SK-N-SH (cell line): ENCODE measurements at regions not wholly inside any gene's neighbourhood (a gene's known extent, or its start where the extent isn't known, plus 50 kb on each side); places are given as distances from the start of the nearest gene placed in this dataset.

Experiments
- CTCF ChIA-PET: fragments of 300-600, 350-600 bp; formaldehyde crosslinking; extraction: SDS; loops from one replicate; lab custom pipeline; 2021; lab: Yijun Ruan, JAX
- POLR2A ChIA-PET: fragments of 350-600 bp; sonication (Branson Sonifier 250); formaldehyde crosslinking; extraction: SDS; loops from one replicate; lab custom pipeline; 2020; ENCODE audit warnings: antibody characterized with exemption, inconsistent platforms; lab: Yijun Ruan, JAX
- DNase-seq: peaks from one replicate; pipeline ENCODE4 v3.0.0; 2012
- H2AFZ ChIP-seq: fragments of 200-600 bp; sonication (generic); 2 replicates; pipeline ENCODE4 v1.8.1; 2016; ENCODE audit warnings: antibody characterized with exemption, mild to moderate bottlenecking, low read depth
- H3F3A ChIP-seq: fragments of 200-600 bp; sonication (generic); replicated peaks from 2 replicates; pipeline ENCODE3; 2016; ENCODE audit warnings: antibody characterized with exemption, mild to moderate bottlenecking; ENCODE audit not compliant: insufficient read depth
- H3K27ac ChIP-seq, 2 experiments: fragments of 200-500 bp in 1 of 2; fragments of 200-600 bp in 1 of 2; sonication (Bioruptor generic) in 1 of 2; sonication (generic), shearing (Covaris generic) in 1 of 2; 2 replicates each; pipeline versions ENCODE4 v1.5.1 to v1.6.1; 2014 to 2016; ENCODE audit warnings: low read depth in 2 of 2, inconsistent platforms in 1 of 2, low read length in 1 of 2, mild to moderate bottlenecking in 1 of 2, mixed read lengths in 1 of 2
- H3K27me3 ChIP-seq: fragments of 200-600 bp; sonication (generic), shearing (Covaris generic); 2 replicates; pipeline ENCODE4 v1.6.1; 2016; ENCODE audit warnings: mixed run types; ENCODE audit not compliant: insufficient read depth
- H3K36me3 ChIP-seq, 2 experiments: fragments of 200-500 bp in 1 of 2; fragments of 200-600 bp in 1 of 2; sonication (Bioruptor generic) in 1 of 2; sonication (generic) in 1 of 2; replicated peaks in 1 of 2; 2 replicates each; pipeline versions ENCODE3 to v1.5.1; 2014 to 2016; ENCODE audit warnings: low read length in 1 of 2, mild to moderate bottlenecking in 1 of 2; ENCODE audit not compliant: insufficient read depth in 2 of 2, control insufficient read depth in 1 of 2
- H3K4me1 ChIP-seq, 2 experiments: fragments of 200-500 bp in 1 of 2; fragments of 200-600 bp in 1 of 2; sonication (Bioruptor generic) in 1 of 2; sonication (generic), shearing (Covaris generic) in 1 of 2; 2 replicates each; pipeline versions ENCODE4 v1.5.1 to v1.6.1; 2014 to 2016; ENCODE audit warnings: low read depth in 1 of 2, low read length in 1 of 2, mixed run types in 1 of 2; ENCODE audit not compliant: insufficient read depth in 2 of 2, control insufficient read depth in 1 of 2
- H3K4me2 ChIP-seq: fragments of 200-600 bp; sonication (generic), shearing (Covaris generic); 2 replicates; pipeline ENCODE4 v1.6.1; 2017; ENCODE audit warnings: mixed run types
- H3K4me3 ChIP-seq, 2 experiments: fragments of 200-500 bp in 1 of 2; fragments of 200-600 bp in 1 of 2; sonication (Bioruptor generic) in 1 of 2; sonication (generic), shearing (Covaris generic) in 1 of 2; 2 replicates each; pipeline versions ENCODE4 v1.5.1 to v1.8.1; 2014 to 2016; ENCODE audit warnings: low read depth in 2 of 2, inconsistent platforms in 1 of 2, low read length in 1 of 2, mild to moderate bottlenecking in 1 of 2, mixed read lengths in 1 of 2, moderate library complexity in 1 of 2
- H3K79me2 ChIP-seq: fragments of 200-600 bp; sonication (generic); 2 replicates; pipeline ENCODE4 v1.8.1; 2017; ENCODE audit warnings: mild to moderate bottlenecking; ENCODE audit not compliant: insufficient read depth
- H3K9ac ChIP-seq: fragments of 200-600 bp; sonication (generic); 2 replicates; pipeline ENCODE4 v1.6.1; 2017; ENCODE audit warnings: mixed run types
- H3K9me2 ChIP-seq: fragments of 200-600 bp; sonication (generic); 2 replicates; pipeline ENCODE4 v1.6.1; 2017; ENCODE audit warnings: mixed run types
- H3K9me3 ChIP-seq: fragments of 200-600 bp; sonication (generic); 2 replicates; pipeline ENCODE4 v1.6.1; 2017; ENCODE audit warnings: mixed run types, mild to moderate bottlenecking, moderate library complexity
- H4K20me1 ChIP-seq: fragments of 200-600 bp; sonication (generic); 2 replicates; pipeline ENCODE4 v1.6.1; 2017; ENCODE audit warnings: mild to moderate bottlenecking, mixed run types; ENCODE audit not compliant: insufficient read depth
- CHD2 ChIP-seq: fragments of 150-350 bp; IDR thresholded peaks from 2 replicates; pipeline ENCODE4 v1.6.1; 2018; ENCODE audit warnings: low read length; ENCODE audit not compliant: partially characterized antibody
- ELF1 ChIP-seq: IDR thresholded peaks from 2 replicates; pipeline ENCODE4 v1.4.0; 2012
- FOSL2 ChIP-seq: IDR thresholded peaks from 2 replicates; pipeline ENCODE4 v1.4.0; 2012; ENCODE audit warnings: low read depth, mild to moderate bottlenecking, moderate library complexity, borderline replicate concordance
- FOXJ3 ChIP-seq: sonication (generic); formaldehyde crosslinking; IDR thresholded peaks from 2 replicates; pipeline ENCODE4 v1.5.1; 2020; ENCODE audit warnings: mild to moderate bottlenecking, missing genetic modification reagents
- GABPA ChIP-seq: IDR thresholded peaks from 2 replicates; pipeline ENCODE4 v1.4.0; 2012; ENCODE audit warnings: low read depth, mild to moderate bottlenecking
- GATA2 ChIP-seq: sonication (generic); formaldehyde crosslinking; IDR thresholded peaks from 2 replicates; pipeline ENCODE4 v1.5.0; 2020; ENCODE audit warnings: mild to moderate bottlenecking, missing genetic modification reagents
- MEF2A ChIP-seq: IDR thresholded peaks from 2 replicates; pipeline ENCODE4 v1.4.0; 2012; ENCODE audit warnings: low read depth, borderline replicate concordance
- MXI1 ChIP-seq: IDR thresholded peaks from 2 replicates; pipeline ENCODE4 v1.6.1; 2012; ENCODE audit warnings: mild to moderate bottlenecking, low read depth, low read length, improper control_type of control experiment
- PBX3 ChIP-seq: IDR thresholded peaks from 2 replicates; pipeline ENCODE4; 2012
- POLR2AphosphoS5 ChIP-seq: IDR thresholded peaks from 2 replicates; pipeline ENCODE4 v1.6.1; 2012; ENCODE audit warnings: low read depth, low read length
- RAD21 ChIP-seq: IDR thresholded peaks from 2 replicates; pipeline ENCODE4 v1.6.1; 2012; ENCODE audit warnings: mild to moderate bottlenecking, low read length
- RCOR1 ChIP-seq: fragments of 150-350 bp; IDR thresholded peaks from 2 replicates; pipeline ENCODE4 v1.6.1; 2017; ENCODE audit warnings: antibody characterized with exemption, low read length
- RFX5 ChIP-seq: IDR thresholded peaks from 2 replicates; pipeline ENCODE4 v1.6.1; 2012; ENCODE audit warnings: mild to moderate bottlenecking, improper control_type of control experiment, low read length
- RXRA ChIP-seq: IDR thresholded peaks from 2 replicates; pipeline ENCODE4 v1.4.0; 2012; ENCODE audit warnings: low read depth, mild to moderate bottlenecking, borderline replicate concordance
- SIN3A ChIP-seq: IDR thresholded peaks from 2 replicates; pipeline ENCODE4 v1.6.1; 2012; ENCODE audit warnings: low read depth, mild to moderate bottlenecking, low read length, moderate library complexity, borderline replicate concordance
- SMC3 ChIP-seq: IDR thresholded peaks from 2 replicates; pipeline ENCODE4 v1.6.1; 2012; ENCODE audit warnings: low read depth, low read length, improper control_type of control experiment
- TCF12 ChIP-seq: IDR thresholded peaks from 2 replicates; pipeline ENCODE4 v1.4.0; 2012
- TEAD4 ChIP-seq: IDR thresholded peaks from 2 replicates; pipeline ENCODE4 v1.4.0; 2012; ENCODE audit warnings: mild to moderate bottlenecking, borderline replicate concordance; ENCODE audit not compliant: insufficient read depth
- ZBTB33 ChIP-seq: IDR thresholded peaks from 2 replicates; pipeline ENCODE4 v1.4.0; 2012; ENCODE audit warnings: low read depth, borderline replicate concordance
- WGBS: methylation state at CpG from one replicate; pipeline ENCODE4 v1.1.6; 2017; ENCODE audit warnings: low lambda C conversion rate; 5-methylcytosine and 5-hydroxymethylcytosine counted together

- no peak for TF ChIP-seq GATA2 (CRISPR knock-in tag)
- TF ChIP-seq FOSL2: no peak
- no peak for TF ChIP-seq RXRA
- TF ChIP-seq, all 33 proteins: peak for 0
Observed at GRCh38 chr18:24924066-24924716, 427.8 kb downstream of the ZNF521 start (continued).

- POLR2A ChIA-PET: interaction anchor here (1.0 kb wide), 1 partner anchor 11 kb away, joined by 3 read pairs; no protein-coding TSS in a partner anchor
- Histone ChIP-seq H3K4me3 (no peak overlapping the region), H3K4me1 (no peaks in the 10 kb centered on the region), H3K79me2 (no peaks in the 10 kb centered on the region), H3K27ac (no peak overlapping the region), H3K9ac (no peak overlapping the region), H3K27me3 (no peaks in the 10 kb centered on the region; the same call in 1 of the 2 replicates), H3K9me2 (no peaks in the 10 kb centered on the region), H3K4me2 (no peak overlapping the region), H4K20me1 (no peaks in the 10 kb centered on the region), H3F3A (no peaks in the 10 kb centered on the region), H3K9me3 (no peaks in the 10 kb centered on the region), H2AFZ (no peak overlapping the region), H3K36me3 (no peaks in the 10 kb centered on the region)
- no peak for DNase-seq
- CTCF ChIA-PET: interaction anchor here (1.1 kb wide), 1 partner anchor 14 kb away, joined by 3 read pairs; no protein-coding TSS in a partner anchor
- TF ChIP-seq CHD2: no peak
- TF ChIP-seq MXI1: no peak
- no peak for TF ChIP-seq RAD21
- TF ChIP-seq ZBTB33: no peak
- TF ChIP-seq SIN3A: no peak
- TF ChIP-seq FOXJ3 (CRISPR knock-in tag): no peak
- no peak for TF ChIP-seq TCF12
- TF ChIP-seq RXRA: no peak
- TF ChIP-seq TEAD4: no peak
- 41% methylated on average over 1 of the region's 1 CpG for WGBS
Observed at GRCh38 chr18:24926649-24927048, 425.3 kb downstream of the ZNF521 start.

GRCh38 chr18:24928301-24928878 lies 423.6 kb downstream of the ZNF521 start:
- Histone ChIP-seq H3K9ac (no peak overlapping the region), H2AFZ (no peak overlapping the region), H3K4me1 (no peaks in the 10 kb centered on the region), H3K79me2 (no peaks in the 10 kb centered on the region), H3K4me3 (no peak overlapping the region), H3K27ac (no peak overlapping the region), H3K4me2 (no peak overlapping the region), H3K9me2 (no peaks in the 10 kb centered on the region), H3K9me3 (no peaks in the 10 kb centered on the region), H4K20me1 (no peaks in the 10 kb centered on the region), H3K36me3 (no peaks in the 10 kb centered on the region), H3F3A (no peaks in the 10 kb centered on the region), H3K27me3 (no peaks in the 10 kb centered on the region; the same call in 1 of the 2 replicates)
- POLR2A ChIA-PET: no interaction called here
- WGBS: 66% methylated on average over 8 of the region's 8 CpGs
- no peak for DNase-seq
- CTCF ChIA-PET: interaction anchor here (1.7 kb wide), 1 partner anchor 10 kb away, joined by 4 read pairs; no protein-coding TSS in a partner anchor
- TF ChIP-seq POLR2AphosphoS5 (no peak), PBX3 (no peak), RFX5 (no peak), ZBTB33 (no peak), FOSL2 (no peak), RXRA (no peak), ELF1 (no peak), GATA2 (CRISPR knock-in tag) (no peak), MEF2A (no peak), TEAD4 (no peak), TCF12 (no peak), GABPA (no peak), SMC3 (no peak), RCOR1 (no peak)
